Brain microvascular endothelial cell (primary cell): ENCODE measurements at regions not wholly inside any gene's neighbourhood (a gene's known extent, or its start where the extent isn't known, plus 50 kb on each side); places are given as distances from the start of the nearest gene placed in this dataset.

Experiments used
- DNase-seq: peaks from one replicate; pipeline ENCODE4 v3.0.0-alpha.2; 2020
- H3K27ac ChIP-seq: fragments of 250-450 bp; sonication (Bioruptor Pico); 2 replicates; pipeline ENCODE4 v1.5.1; 2020; ENCODE audit warnings: mild to moderate bottlenecking, moderate library complexity
- H3K27me3 ChIP-seq: fragments of 250-450 bp; sonication (Bioruptor Pico); replicated peaks from 2 replicates; pipeline ENCODE4 v1.5.1; 2020; ENCODE audit warnings: mild to moderate bottlenecking
- H3K36me3 ChIP-seq: fragments of 250-450 bp; sonication (Bioruptor Pico); replicated peaks from 2 replicates; pipeline ENCODE4 v1.5.1; 2020; ENCODE audit warnings: mild to moderate bottlenecking
- H3K4me3 ChIP-seq: 2 replicates; pipeline ENCODE4 v1.5.1; 2011; ENCODE audit warnings: low read depth, mild to moderate bottlenecking, control low read depth, low read length, moderate library complexity
- in situ Hi-C: cut with HindIII; loops from 2 replicates; pipeline ENCODE4 v1.10.0; 2017; ENCODE audit warnings: low sequenced_read_pairs, low pct_ligation_motif_present
- TF ChIP-seq, protein P1 (sequence below): IDR thresholded peaks from 2 replicates; pipeline ENCODE4 v1.5.1; 2011; ENCODE audit warnings: low read depth, mild to moderate bottlenecking, moderate library complexity, low read length, control low read depth, inconsistent platforms; ENCODE audit errors: missing control alignments

DNA sequence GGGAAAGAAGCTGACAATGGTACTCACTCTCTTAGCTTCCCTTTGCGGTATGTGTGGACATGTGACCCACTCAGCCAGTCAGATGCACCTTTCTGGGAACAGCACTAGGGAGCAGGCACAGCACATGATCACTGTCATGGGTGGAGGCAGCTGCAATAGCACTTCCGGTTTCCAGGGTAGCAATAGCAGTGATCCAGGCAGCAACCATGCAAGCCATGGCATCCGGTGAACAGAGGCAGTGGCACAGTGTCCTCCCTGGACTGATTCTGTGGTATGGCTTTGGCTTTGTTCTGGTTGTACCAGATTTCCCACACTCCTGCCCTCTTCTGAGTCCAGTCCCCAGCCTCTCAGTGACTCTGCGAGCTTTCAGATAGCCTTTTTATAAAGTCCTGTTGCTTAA is 86.8 kb upstream of the NAMPT start:
- Histone ChIP-seq H3K27ac (no peak overlapping the region), H3K27me3 (no peaks in the 10 kb centered on the region), H3K4me3 (no peak overlapping the region), H3K36me3 (no peaks in the 10 kb centered on the region)
- DNase-seq = no peak
- in situ Hi-C loops = no loop called here
- TF ChIP-seq, protein P1, sequence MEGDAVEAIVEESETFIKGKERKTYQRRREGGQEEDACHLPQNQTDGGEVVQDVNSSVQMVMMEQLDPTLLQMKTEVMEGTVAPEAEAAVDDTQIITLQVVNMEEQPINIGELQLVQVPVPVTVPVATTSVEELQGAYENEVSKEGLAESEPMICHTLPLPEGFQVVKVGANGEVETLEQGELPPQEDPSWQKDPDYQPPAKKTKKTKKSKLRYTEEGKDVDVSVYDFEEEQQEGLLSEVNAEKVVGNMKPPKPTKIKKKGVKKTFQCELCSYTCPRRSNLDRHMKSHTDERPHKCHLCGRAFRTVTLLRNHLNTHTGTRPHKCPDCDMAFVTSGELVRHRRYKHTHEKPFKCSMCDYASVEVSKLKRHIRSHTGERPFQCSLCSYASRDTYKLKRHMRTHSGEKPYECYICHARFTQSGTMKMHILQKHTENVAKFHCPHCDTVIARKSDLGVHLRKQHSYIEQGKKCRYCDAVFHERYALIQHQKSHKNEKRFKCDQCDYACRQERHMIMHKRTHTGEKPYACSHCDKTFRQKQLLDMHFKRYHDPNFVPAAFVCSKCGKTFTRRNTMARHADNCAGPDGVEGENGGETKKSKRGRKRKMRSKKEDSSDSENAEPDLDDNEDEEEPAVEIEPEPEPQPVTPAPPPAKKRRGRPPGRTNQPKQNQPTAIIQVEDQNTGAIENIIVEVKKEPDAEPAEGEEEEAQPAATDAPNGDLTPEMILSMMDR = no peak

DNA sequence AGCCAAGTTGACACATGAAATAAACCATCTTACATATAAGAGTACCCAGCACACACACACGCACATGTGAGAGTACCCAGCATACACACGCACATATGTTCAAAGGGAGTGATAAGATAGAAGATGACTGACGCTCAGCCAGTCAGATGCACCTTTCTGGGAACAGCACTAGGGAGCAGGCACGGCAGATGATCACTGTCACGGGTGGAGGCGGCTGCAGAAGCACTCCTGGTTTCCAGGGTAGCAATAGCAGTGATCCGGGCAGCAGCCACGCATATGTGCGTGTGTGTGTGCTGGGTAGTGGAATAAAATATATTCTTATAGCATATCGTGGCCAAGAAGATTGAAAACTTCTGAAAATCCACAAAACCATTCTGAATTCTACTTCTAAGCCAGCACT is 85.8 kb upstream of the NAMPT start:
- Histone ChIP-seq H3K36me3 (no peaks in the 10 kb centered on the region), H3K27ac (no peak overlapping the region)
- TF ChIP-seq, protein P1 = no peak

DNA sequence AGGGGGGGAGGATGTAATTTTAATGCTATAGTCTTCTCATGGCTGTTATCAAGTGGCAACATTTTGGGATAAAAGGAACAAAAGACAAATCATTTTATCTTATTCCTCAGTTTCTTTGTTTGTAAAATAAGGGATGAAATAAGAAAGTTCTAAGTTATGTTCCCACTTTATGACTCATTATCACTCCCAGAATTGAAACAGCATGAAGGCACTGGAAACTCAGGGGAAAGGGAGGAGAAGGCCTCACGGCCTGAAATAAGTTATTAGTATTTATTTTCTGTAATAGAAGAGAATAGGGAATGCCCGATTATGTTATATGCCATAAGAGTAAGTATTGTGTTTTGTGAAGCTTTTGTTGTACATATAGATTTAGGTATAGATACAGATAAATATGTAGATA is 85.0 kb upstream of the NAMPT start:
- TF ChIP-seq, protein P1 = no peak
- Histone ChIP-seq H3K4me3 (no peak overlapping the region), H3K27me3 (no peaks in the 10 kb centered on the region), H3K27ac (no peak overlapping the region), H3K36me3 (no peaks in the 10 kb centered on the region)
- no peak for DNase-seq
- in situ Hi-C loops = no loop called here

More for the DNA sequence above, 85.8 kb upstream of the NAMPT start:
- in situ Hi-C loops = no loop called here
- no peak overlapping the region for H3K4me3 ChIP-seq
- DNase-seq = no peak
- no peaks in the 10 kb centered on the region for H3K27me3 ChIP-seq

DNA sequence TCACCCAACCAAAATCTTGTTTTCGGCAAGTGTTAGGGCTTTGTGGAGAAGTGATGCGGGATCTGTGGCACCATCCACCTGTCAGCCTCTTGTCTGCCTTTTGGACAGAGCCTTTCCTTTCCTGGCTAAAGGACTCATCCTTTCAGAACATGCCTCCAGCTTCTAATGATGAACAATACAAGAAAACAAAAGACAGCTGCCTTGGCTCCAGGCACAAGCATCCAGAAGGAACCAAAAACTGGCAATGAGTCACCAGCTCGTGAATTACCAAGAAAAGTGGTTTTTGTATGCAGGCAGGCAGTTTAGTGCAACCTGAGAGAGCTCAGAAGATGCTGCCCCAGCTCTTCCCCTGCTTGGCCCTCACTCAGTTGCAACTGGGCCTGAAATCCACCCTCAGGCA is 84.6 kb upstream of the NAMPT start:
- Histone ChIP-seq H3K27ac (no peak overlapping the region), H3K27me3 (no peaks in the 10 kb centered on the region), H3K4me3 (no peak overlapping the region), H3K36me3 (no peaks in the 10 kb centered on the region)
- TF ChIP-seq, protein P1 = no peak
- in situ Hi-C loops = no loop called here
- DNase-seq = peak; percentile 48

DNA sequence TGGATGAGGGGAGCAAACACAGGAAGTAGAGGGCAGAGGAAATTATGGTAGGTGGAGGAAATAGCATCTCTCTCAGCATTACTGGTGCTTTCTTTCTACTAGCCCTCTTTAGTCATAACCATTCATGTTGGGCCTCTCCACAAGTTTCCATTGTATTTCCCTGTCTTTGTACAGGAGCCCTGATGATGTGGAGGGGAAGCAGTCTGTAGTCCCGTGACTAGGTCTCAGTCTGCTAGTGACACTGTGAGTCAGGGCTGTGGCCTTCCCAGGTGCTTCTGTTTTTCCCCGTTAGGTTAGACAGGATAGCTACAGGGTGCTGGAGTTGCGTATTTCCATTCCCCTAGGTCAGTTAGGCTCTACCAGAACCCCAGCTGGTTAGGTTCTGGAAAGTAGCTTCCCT is 82.9 kb upstream of the NAMPT start:
- H3K27me3 ChIP-seq = no peaks in the 10 kb centered on the region
- in situ Hi-C loops = no loop called here
- no peak overlapping the region for H3K27ac ChIP-seq
- no peak for DNase-seq
- H3K36me3 ChIP-seq = no peaks in the 10 kb centered on the region
- no peak overlapping the region for H3K4me3 ChIP-seq
- TF ChIP-seq, protein P1 = no peak

DNA sequence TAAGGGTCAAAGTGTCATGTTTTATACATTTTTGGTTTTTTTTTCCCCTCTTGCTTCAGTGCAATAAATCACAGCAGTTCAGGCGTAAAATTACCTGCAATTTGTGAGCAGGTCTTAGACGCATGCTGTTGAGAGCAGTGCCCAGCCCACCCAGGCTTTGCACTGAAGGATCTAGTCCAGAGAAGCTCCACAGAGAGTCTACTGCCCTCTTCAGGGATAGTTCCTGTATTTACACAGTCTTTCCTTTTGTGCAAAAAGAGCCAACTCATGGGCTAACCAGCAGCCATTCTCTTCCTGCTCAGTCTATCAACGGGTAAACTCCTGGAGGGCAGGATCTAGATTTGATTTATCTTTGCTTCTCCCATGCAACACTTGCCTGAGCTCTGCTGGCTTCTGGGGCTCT is 82.2 kb upstream of the NAMPT start:
- Histone ChIP-seq H3K27ac (no peak overlapping the region), H3K27me3 (no peaks in the 10 kb centered on the region), H3K4me3 (no peak overlapping the region), H3K36me3 (no peaks in the 10 kb centered on the region)
- in situ Hi-C loops = no loop called here
- TF ChIP-seq, protein P1 = peak; percentile 63
- DNase-seq = peak; percentile 14
